Nephron (organoid): ENCODE measurements at regions not wholly inside any gene's neighbourhood (a gene's known extent, or its start where the extent isn't known, plus 50 kb on each side); places are given as distances from the start of the nearest gene placed in this dataset.
A peak's percentile ranks its signal among the peaks of the same experiment; 100 is the strongest.

ENCODE experiments used
- H3K27ac Mint-ChIP-seq, 3 experiments: 2 replicates each; pipeline ENCODE4 v1.8.0; 2020; ENCODE audit warnings: mixed read lengths in 3 of 3, mild to moderate bottlenecking in 2 of 3, moderate library complexity in 1 of 3
- H3K27me3 Mint-ChIP-seq: 2 replicates; pipeline ENCODE4 v1.8.0; 2021; ENCODE audit warnings: low read depth, mild to moderate bottlenecking, moderate library complexity, mixed read lengths
- H3K36me3 Mint-ChIP-seq: 2 replicates; pipeline ENCODE4 v1.8.0; 2020; ENCODE audit warnings: low read depth, mixed read lengths
- H3K4me1 Mint-ChIP-seq: 2 replicates; pipeline ENCODE4 v1.8.0; 2020; ENCODE audit warnings: mixed read lengths
- H3K4me3 Mint-ChIP-seq, 3 experiments: 2 replicates each; pipeline ENCODE4 v1.8.0; 2020; ENCODE audit warnings: mild to moderate bottlenecking in 3 of 3, mixed read lengths in 3 of 3, moderate library complexity in 2 of 3
- H3K9me3 Mint-ChIP-seq: 2 replicates; pipeline ENCODE4 v1.8.0; 2020; ENCODE audit warnings: mixed read lengths
- CTCF ChIP-seq, 3 experiments: fragments of 200-600 bp; sonication (generic); IDR thresholded peaks; one replicate each; pipeline ENCODE4 v1.5.0; 2021; ENCODE audit warnings: antibody characterized with exemption in 3 of 3; ENCODE audit not compliant: unreplicated experiment in 3 of 3

- Mint-ChIP-seq H3K4me1 (no peaks in the 10 kb centered on the region), H3K27ac (peak overlapping the region in 1 of 3 experiments; percentile 83), H3K27me3 (no peaks in the 10 kb centered on the region), H3K4me3 (no peak overlapping the region), H3K36me3 (no peaks in the 10 kb centered on the region), H3K9me3 (peaks cover 12% of the 10 kb centered on the region)
- no peak for TF ChIP-seq CTCF (IDR thresholded peaks at IDR 0.05; ENCODE audit: unreplicated experiment in 3 of 3)
These were observed 584.0 kb upstream of the TMPRSS15 start for GRCh38 chr21:18987520-18988026.

GRCh38 chr21:18989953-18990495 lies 586.4 kb upstream of the TMPRSS15 start:
- H3K9me3 Mint-ChIP-seq: peaks cover 4% of the 10 kb centered on the region
- no peaks in the 10 kb centered on the region for H3K36me3 Mint-ChIP-seq

GRCh38 chr21:18991846-18992245 lies 588.3 kb upstream of the TMPRSS15 start:
- no peak overlapping the region for H3K27ac Mint-ChIP-seq
- no peaks in the 10 kb centered on the region for H3K27me3 Mint-ChIP-seq
- no peak for TF ChIP-seq CTCF (IDR thresholded peaks at IDR 0.05; ENCODE audit: unreplicated experiment in 3 of 3)
- no peaks in the 10 kb centered on the region for H3K4me1 Mint-ChIP-seq
- no peaks in the 10 kb centered on the region for H3K36me3 Mint-ChIP-seq
- H3K4me3 Mint-ChIP-seq: no peak overlapping the region
- H3K9me3 Mint-ChIP-seq: peaks cover 7% of the 10 kb centered on the region

More at GRCh38 chr21:18989953-18990495, 586.4 kb upstream of the TMPRSS15 start:
- TF ChIP-seq CTCF (IDR thresholded peaks at IDR 0.05; ENCODE audit: unreplicated experiment in 3 of 3): no peak
- peak overlapping the region in 1 of 3 experiments; percentile 71 for H3K27ac Mint-ChIP-seq
- no peak overlapping the region for H3K4me3 Mint-ChIP-seq
- no peaks in the 10 kb centered on the region for H3K4me1 Mint-ChIP-seq
- H3K27me3 Mint-ChIP-seq: no peaks in the 10 kb centered on the region

GRCh38 chr21:19010251-19010650 lies 606.7 kb upstream of the TMPRSS15 start:
- no peaks in the 10 kb centered on the region for H3K9me3 Mint-ChIP-seq
- H3K36me3 Mint-ChIP-seq: no peaks in the 10 kb centered on the region
- H3K4me3 Mint-ChIP-seq: no peak overlapping the region
- TF ChIP-seq CTCF (IDR thresholded peaks at IDR 0.05; ENCODE audit: unreplicated experiment in 3 of 3): no peak
- H3K4me1 Mint-ChIP-seq: no peaks in the 10 kb centered on the region
- H3K27me3 Mint-ChIP-seq: no peaks in the 10 kb centered on the region
- H3K27ac Mint-ChIP-seq: no peak overlapping the region

- no peak overlapping the region for H3K4me3 Mint-ChIP-seq
- H3K9me3 Mint-ChIP-seq: no peaks in the 10 kb centered on the region
- H3K27me3 Mint-ChIP-seq: no peaks in the 10 kb centered on the region
- no peaks in the 10 kb centered on the region for H3K4me1 Mint-ChIP-seq
- no peak for TF ChIP-seq CTCF (IDR thresholded peaks at IDR 0.05; ENCODE audit: unreplicated experiment in 3 of 3)
- no peaks in the 10 kb centered on the region for H3K36me3 Mint-ChIP-seq
- H3K27ac Mint-ChIP-seq: no peak overlapping the region
These were observed 607.4 kb upstream of the TMPRSS15 start for GRCh38 chr21:19010996-19011395.

- H3K9me3 Mint-ChIP-seq: no peaks in the 10 kb centered on the region
- H3K27ac Mint-ChIP-seq: no peak overlapping the region
- TF ChIP-seq CTCF (IDR thresholded peaks at IDR 0.05; ENCODE audit: unreplicated experiment in 3 of 3): no peak
- no peaks in the 10 kb centered on the region for H3K36me3 Mint-ChIP-seq
- H3K4me3 Mint-ChIP-seq: no peak overlapping the region
- H3K27me3 Mint-ChIP-seq: no peaks in the 10 kb centered on the region
- no peaks in the 10 kb centered on the region for H3K4me1 Mint-ChIP-seq
These were observed 607.9 kb upstream of the TMPRSS15 start for GRCh38 chr21:19011451-19011850.
